NB4 (cell line): ENCODE measurements at regions not wholly inside any gene's neighbourhood (a gene's known extent, or its start where the extent isn't known, plus 50 kb on each side); places are given as distances from the start of the nearest gene placed in this dataset.

Source experiments
- DNase-seq: peaks from one replicate; pipeline ENCODE4 v3.0.0; 2010; ENCODE audit warnings: low read depth
- H3K4me3 ChIP-seq: one replicate; pipeline ENCODE4 v1.5.1; 2011; ENCODE audit warnings: mild to moderate bottlenecking, low read depth, low read length, moderate library complexity
- MYC ChIP-seq: IDR thresholded peaks from 2 replicates; pipeline ENCODE4 v1.6.1; 2011; ENCODE audit warnings: low read depth, low read length
- POLR2A ChIP-seq: IDR thresholded peaks from 2 replicates; pipeline ENCODE4 v1.6.1; 2011; ENCODE audit warnings: mild to moderate bottlenecking; ENCODE audit not compliant: insufficient read length; ENCODE audit errors: extremely low read depth
- TF ChIP-seq, protein P1 (sequence below): IDR thresholded peaks from 2 replicates; pipeline ENCODE4 v1.6.1; 2011; ENCODE audit warnings: low read depth, low read length
- TF ChIP-seq, protein P2 (sequence below): IDR thresholded peaks from one replicate; pipeline ENCODE4 v1.5.1; 2012; ENCODE audit warnings: low read depth, low read length

DNA sequence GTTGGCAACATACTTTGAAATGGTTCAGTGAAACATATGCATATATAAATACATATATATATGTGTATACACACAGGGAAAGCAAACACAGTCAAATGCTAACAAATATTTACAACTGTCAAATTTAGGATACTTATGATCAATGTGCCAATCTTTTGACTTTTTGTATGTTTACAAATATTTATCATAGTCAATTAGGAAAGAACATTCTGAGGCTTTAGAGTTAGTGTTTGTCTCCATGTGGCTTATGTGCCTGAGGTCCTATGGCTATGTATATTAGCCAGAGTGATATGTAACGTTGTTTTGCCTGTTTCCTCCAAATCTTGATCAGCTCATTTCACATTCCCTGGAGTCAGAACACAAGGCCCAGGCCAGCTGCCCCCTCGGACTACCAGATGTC is 126.5 kb upstream of the MAN1A1 start:
- no peak for DNase-seq
- TF ChIP-seq POLR2A (no peak), MYC (no peak)
- TF ChIP-seq, protein P1, sequence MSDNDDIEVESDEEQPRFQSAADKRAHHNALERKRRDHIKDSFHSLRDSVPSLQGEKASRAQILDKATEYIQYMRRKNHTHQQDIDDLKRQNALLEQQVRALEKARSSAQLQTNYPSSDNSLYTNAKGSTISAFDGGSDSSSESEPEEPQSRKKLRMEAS: no peak
- TF ChIP-seq, protein P2, sequence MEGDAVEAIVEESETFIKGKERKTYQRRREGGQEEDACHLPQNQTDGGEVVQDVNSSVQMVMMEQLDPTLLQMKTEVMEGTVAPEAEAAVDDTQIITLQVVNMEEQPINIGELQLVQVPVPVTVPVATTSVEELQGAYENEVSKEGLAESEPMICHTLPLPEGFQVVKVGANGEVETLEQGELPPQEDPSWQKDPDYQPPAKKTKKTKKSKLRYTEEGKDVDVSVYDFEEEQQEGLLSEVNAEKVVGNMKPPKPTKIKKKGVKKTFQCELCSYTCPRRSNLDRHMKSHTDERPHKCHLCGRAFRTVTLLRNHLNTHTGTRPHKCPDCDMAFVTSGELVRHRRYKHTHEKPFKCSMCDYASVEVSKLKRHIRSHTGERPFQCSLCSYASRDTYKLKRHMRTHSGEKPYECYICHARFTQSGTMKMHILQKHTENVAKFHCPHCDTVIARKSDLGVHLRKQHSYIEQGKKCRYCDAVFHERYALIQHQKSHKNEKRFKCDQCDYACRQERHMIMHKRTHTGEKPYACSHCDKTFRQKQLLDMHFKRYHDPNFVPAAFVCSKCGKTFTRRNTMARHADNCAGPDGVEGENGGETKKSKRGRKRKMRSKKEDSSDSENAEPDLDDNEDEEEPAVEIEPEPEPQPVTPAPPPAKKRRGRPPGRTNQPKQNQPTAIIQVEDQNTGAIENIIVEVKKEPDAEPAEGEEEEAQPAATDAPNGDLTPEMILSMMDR: no peak
- no peak overlapping the region for H3K4me3 ChIP-seq

DNA sequence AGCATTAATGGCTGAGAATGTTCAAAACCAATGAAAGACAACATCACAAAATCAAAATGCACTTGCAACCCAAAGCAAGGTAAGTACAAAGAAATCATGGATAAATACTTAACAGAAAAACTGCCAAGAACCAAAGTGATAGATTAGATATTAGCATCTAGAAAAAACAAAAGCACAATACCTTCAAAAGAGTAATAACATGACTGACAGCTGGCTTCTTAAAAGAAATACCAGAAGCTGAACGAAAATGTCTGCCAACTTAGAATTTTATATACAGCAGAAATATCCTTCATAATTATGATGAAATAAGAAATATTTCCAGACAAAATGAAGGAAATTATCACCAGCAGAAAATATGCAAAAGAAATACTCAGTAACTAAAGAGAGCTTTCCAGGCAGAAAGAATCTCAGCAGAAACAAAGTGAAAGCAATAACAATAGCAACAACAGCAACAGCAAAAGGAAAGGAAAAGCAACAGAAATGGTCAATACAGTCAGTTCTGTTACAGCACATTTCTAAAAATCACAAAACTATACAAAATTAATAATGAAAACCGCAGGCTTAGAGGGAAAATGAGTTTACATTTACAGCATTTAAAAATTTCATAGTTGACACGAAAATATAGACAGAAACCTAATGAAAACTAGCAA is 121.5 kb upstream of the MAN1A1 start:
- DNase-seq: no peak
- H3K4me3 ChIP-seq: no peak overlapping the region
- TF ChIP-seq POLR2A: no peak
- TF ChIP-seq, protein P1: no peak
- TF ChIP-seq, protein P2: no peak
- TF ChIP-seq MYC: no peak

DNA sequence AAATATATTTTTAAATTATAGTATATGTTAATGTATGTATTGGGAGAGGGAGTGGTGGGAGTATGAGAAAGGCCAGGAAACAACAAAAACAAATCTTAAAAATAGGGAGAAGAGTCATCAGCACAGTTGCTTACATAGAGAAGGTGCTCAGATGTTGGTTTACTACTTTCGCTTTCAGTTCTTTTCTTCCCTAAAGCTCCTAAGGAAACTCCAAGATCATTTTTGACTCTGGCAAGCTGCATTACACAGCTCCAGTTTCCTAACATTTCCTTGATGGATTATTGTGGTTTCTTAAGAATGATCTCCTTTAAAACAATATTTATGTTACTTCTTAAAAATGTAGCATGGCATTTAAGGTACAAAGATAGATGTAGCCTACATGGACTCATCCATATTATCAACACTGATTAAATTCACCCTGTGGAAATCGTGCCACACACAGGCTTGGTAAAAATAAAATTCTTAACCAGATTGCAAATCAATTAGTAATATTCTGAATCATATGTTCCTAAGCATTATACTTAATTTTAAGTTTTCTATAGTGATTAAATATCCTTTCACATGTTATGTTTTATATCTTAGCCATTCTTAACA is 118.0 kb upstream of the MAN1A1 start:
- no peak for TF ChIP-seq POLR2A
- TF ChIP-seq MYC: no peak
- DNase-seq: no peak

DNA sequence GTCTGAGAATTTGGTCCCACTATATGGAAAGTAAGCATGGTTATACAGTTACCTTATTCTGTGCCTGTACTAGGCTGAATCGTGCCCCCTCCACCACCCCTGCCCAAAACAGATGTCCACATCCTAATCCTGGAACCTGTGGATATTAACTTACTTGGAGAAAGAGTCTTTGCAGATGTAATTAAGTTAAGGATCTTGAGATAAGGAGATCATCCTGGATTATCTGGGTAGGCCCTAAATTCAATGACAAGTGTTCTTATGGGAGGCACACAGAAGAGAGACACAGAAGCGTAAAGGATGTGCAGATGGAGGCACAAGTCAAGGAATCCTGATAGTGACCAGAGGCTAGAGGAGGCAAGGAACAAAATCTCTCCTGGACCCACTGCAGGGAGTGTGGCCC is 116.7 kb upstream of the MAN1A1 start:
- no peak for DNase-seq
- H3K4me3 ChIP-seq: no peak overlapping the region
- TF ChIP-seq, protein P2: no peak
- TF ChIP-seq, protein P1: no peak
- no peak for TF ChIP-seq POLR2A
- no peak for TF ChIP-seq MYC

More for the DNA sequence above, 118.0 kb upstream of the MAN1A1 start:
- H3K4me3 ChIP-seq: no peak overlapping the region

DNA sequence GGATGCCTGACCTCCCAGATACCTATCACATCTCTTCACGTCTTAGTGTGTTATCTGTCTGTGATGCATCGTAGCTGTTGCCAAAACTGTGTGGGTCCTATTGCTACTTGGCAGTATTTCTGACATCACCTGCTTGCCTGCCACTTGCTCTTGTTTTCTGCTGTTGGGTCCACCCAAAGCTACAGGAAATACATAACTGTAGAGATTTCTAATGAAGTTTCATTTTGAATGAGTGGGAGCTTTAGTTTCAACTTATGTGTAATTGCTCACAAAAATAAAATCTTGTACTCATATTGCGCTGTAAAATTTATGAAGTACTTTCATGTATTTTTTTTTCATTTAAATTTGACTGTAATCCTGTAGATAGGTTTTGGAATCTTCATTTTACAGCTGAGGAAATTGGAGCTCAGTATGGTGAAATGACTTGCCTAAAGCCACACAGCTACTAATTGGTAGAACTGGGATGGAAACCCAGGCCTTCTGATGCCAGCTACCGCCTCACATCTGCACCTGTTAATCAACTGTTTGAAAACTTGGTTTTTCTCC is 113.6 kb upstream of the MAN1A1 start:
- no peak overlapping the region for H3K4me3 ChIP-seq
- TF ChIP-seq, protein P1: no peak
- TF ChIP-seq, protein P2: no peak
- no peak for TF ChIP-seq MYC
- TF ChIP-seq POLR2A: no peak
- no peak for DNase-seq

DNA sequence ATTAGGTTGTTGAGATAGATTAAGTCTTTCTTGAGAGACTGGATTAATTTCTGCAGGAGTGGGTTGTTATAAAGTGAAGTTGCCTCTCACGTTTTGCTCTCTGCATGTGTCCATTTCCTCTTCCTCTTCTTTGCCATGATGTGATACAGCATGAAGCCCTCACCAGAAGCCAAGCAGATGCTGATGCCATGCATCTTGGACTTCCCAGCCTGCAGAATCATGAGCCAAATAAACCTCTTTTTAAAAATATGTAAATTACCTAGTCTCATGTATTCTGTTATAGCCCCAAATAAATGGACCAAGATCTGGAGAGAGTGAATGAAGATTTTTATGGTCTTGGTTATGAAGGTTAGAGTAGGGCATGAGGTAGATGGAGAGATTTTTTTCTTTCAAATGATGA is 111.6 kb upstream of the MAN1A1 start:
- no peak overlapping the region for H3K4me3 ChIP-seq
- DNase-seq: no peak
- TF ChIP-seq MYC: no peak
- no peak for TF ChIP-seq POLR2A
- TF ChIP-seq, protein P1: no peak
- TF ChIP-seq, protein P2: no peak
